ENCODE measurements at regions not wholly inside any gene's neighbourhood (a gene's known extent, or its start where the extent isn't known, plus 50 kb on each side); places are given as distances from the start of the nearest gene placed in this dataset.
A peak's percentile ranks its signal among the peaks of the same experiment; 100 is the strongest.

- Mint-ChIP-seq H3K9me3 (no peaks in the 10 kb centered on the region), H3K4me1 (peaks cover 15% of the 10 kb centered on the region), H3K27me3 (peaks cover 24% of the 10 kb centered on the region), H3K27ac (no peak overlapping the region), H3K4me3 (no peak overlapping the region), H3K36me3 (ENCODE audit: low read depth) (no peaks in the 10 kb centered on the region)
- DNase-seq: no peak
- ChIA-PET POLR2A (no interaction called here), CTCF (interaction anchor here (0.6 to 0.8 kb wide), 2 partner anchors 44 to 454 kb away, joined by 5 read pairs; no protein-coding TSS in a partner anchor)
These were observed 91.9 kb upstream of the PRKCQ start for GRCh38 chr10:6671976-6672375.

GRCh38 chr10:6669269-6669859 is 89.3 kb upstream of the PRKCQ start:
- H3K27ac Mint-ChIP-seq: no peak overlapping the region
- H3K9me3 Mint-ChIP-seq: no peaks in the 10 kb centered on the region
- H3K36me3 Mint-ChIP-seq (ENCODE audit: low read depth): no peaks in the 10 kb centered on the region
- H3K4me3 Mint-ChIP-seq: no peak overlapping the region
- ChIA-PET POLR2A (no interaction called here), CTCF (interaction anchor here (1.5 to 1.8 kb wide), 2 partner anchors 17 to 68 kb away, joined by 3 to 6 read pairs; no protein-coding TSS in a partner anchor)
- H3K4me1 Mint-ChIP-seq: peaks cover 29% of the 10 kb centered on the region
- peaks cover 14% of the 10 kb centered on the region for H3K27me3 Mint-ChIP-seq
- DNase-seq: peak; percentile 51

- ChIA-PET POLR2A (no interaction called here), CTCF (interaction anchor here (1.0 to 2.6 kb wide), 12 partner anchors 20 to 258 kb away, joined by 3 to 12 read pairs (median 6); no protein-coding TSS in a partner anchor)
- no peaks in the 10 kb centered on the region for H3K9me3 Mint-ChIP-seq
- peaks cover 7% of the 10 kb centered on the region for H3K27me3 Mint-ChIP-seq
- no peaks in the 10 kb centered on the region for H3K36me3 Mint-ChIP-seq (ENCODE audit: low read depth)
- DNase-seq: peak; percentile 58
- peaks cover 27% of the 10 kb centered on the region for H3K4me1 Mint-ChIP-seq
- H3K4me3 Mint-ChIP-seq: no peak overlapping the region
- H3K27ac Mint-ChIP-seq: no peak overlapping the region
These were observed 87.7 kb upstream of the PRKCQ start for GRCh38 chr10:6667679-6668270.

GRCh38 chr10:6667150-6667549 is 87.1 kb upstream of the PRKCQ start:
- no peak overlapping the region for H3K4me3 Mint-ChIP-seq
- ChIA-PET CTCF (interaction anchor here (1.0 to 2.6 kb wide), 13 partner anchors 19 to 257 kb away, joined by 3 to 12 read pairs (median 5); no protein-coding TSS in a partner anchor), POLR2A (no interaction called here)
- H3K27ac Mint-ChIP-seq: no peak overlapping the region
- H3K36me3 Mint-ChIP-seq (ENCODE audit: low read depth): no peaks in the 10 kb centered on the region
- no peak for DNase-seq
- H3K27me3 Mint-ChIP-seq: peaks cover 5% of the 10 kb centered on the region
- no peaks in the 10 kb centered on the region for H3K9me3 Mint-ChIP-seq
- H3K4me1 Mint-ChIP-seq: peaks cover 27% of the 10 kb centered on the region

GRCh38 chr10:6665847-6666246 is 85.8 kb upstream of the PRKCQ start:
- ChIA-PET CTCF (interaction anchor here (0.5 to 2.6 kb wide), 6 partner anchors 18 to 384 kb away, joined by 3 to 12 read pairs (median 4); no protein-coding TSS in a partner anchor), POLR2A (no interaction called here)
- DNase-seq: peak; percentile 77
- Mint-ChIP-seq H3K27ac (peak overlapping the region; percentile 21), H3K4me1 (peaks cover 27% of the 10 kb centered on the region), H3K4me3 (peak overlapping the region; percentile 17), H3K36me3 (ENCODE audit: low read depth) (no peaks in the 10 kb centered on the region), H3K27me3 (peaks cover 5% of the 10 kb centered on the region), H3K9me3 (no peaks in the 10 kb centered on the region)

- Mint-ChIP-seq H3K27me3 (peaks cover 8% of the 10 kb centered on the region), H3K9me3 (peaks cover 4% of the 10 kb centered on the region), H3K4me1 (peaks cover 13% of the 10 kb centered on the region), H3K27ac (no peak overlapping the region), H3K4me3 (no peak overlapping the region), H3K36me3 (ENCODE audit: low read depth) (no peaks in the 10 kb centered on the region)
- DNase-seq: no peak
- ChIA-PET CTCF (interaction anchor here (1.2 kb wide), 1 partner anchor 13 kb away, joined by 4 read pairs; no protein-coding TSS in a partner anchor), POLR2A (no interaction called here)
These were observed 80.4 kb upstream of the PRKCQ start for GRCh38 chr10:6660460-6660859.

- POLR2A ChIA-PET: no interaction called here
- DNase-seq: no peak
- CTCF ChIA-PET: interaction anchor here (0.9 to 1.2 kb wide), 3 partner anchors 11 to 186 kb away, joined by 3 to 6 read pairs (median 4); no protein-coding TSS in a partner anchor
- H3K27ac Mint-ChIP-seq: peak overlapping the region; percentile 9
- peaks cover 4% of the 10 kb centered on the region for H3K9me3 Mint-ChIP-seq
- peaks cover 15% of the 10 kb centered on the region for H3K4me1 Mint-ChIP-seq
- H3K27me3 Mint-ChIP-seq: peaks cover 8% of the 10 kb centered on the region
- H3K4me3 Mint-ChIP-seq: no peak overlapping the region
- no peaks in the 10 kb centered on the region for H3K36me3 Mint-ChIP-seq (ENCODE audit: low read depth)
These were observed 79.4 kb upstream of the PRKCQ start for GRCh38 chr10:6659451-6659850.

GRCh38 chr10:6657669-6658068 is 77.6 kb upstream of the PRKCQ start:
- Mint-ChIP-seq H3K4me3 (no peak overlapping the region), H3K36me3 (ENCODE audit: low read depth) (no peaks in the 10 kb centered on the region), H3K27me3 (peaks cover 12% of the 10 kb centered on the region), H3K27ac (no peak overlapping the region), H3K4me1 (peaks cover 23% of the 10 kb centered on the region), H3K9me3 (peaks cover 4% of the 10 kb centered on the region)
- ChIA-PET CTCF (interaction anchor here (1.4 to 1.5 kb wide), 2 partner anchors 9 to 10 kb away, joined by 3 to 7 read pairs; no protein-coding TSS in a partner anchor), POLR2A (no interaction called here)
- DNase-seq: no peak

GRCh38 chr10:6657196-6657595 is 77.1 kb upstream of the PRKCQ start:
- no peaks in the 10 kb centered on the region for H3K36me3 Mint-ChIP-seq (ENCODE audit: low read depth)
- peaks cover 4% of the 10 kb centered on the region for H3K9me3 Mint-ChIP-seq
- no peak overlapping the region for H3K4me3 Mint-ChIP-seq
- H3K4me1 Mint-ChIP-seq: peaks cover 23% of the 10 kb centered on the region
- POLR2A ChIA-PET: no interaction called here
- DNase-seq: no peak
- peaks cover 12% of the 10 kb centered on the region for H3K27me3 Mint-ChIP-seq
- CTCF ChIA-PET: interaction anchor here (1.4 to 1.5 kb wide), 2 partner anchors 8 to 9 kb away, joined by 3 to 7 read pairs; no protein-coding TSS in a partner anchor
- H3K27ac Mint-ChIP-seq: no peak overlapping the region

- Mint-ChIP-seq H3K27me3 (peaks cover 12% of the 10 kb centered on the region), H3K9me3 (peaks cover 4% of the 10 kb centered on the region), H3K36me3 (ENCODE audit: low read depth) (no peaks in the 10 kb centered on the region), H3K4me1 (peaks cover 23% of the 10 kb centered on the region), H3K4me3 (no peak overlapping the region), H3K27ac (no peak overlapping the region)
- DNase-seq: no peak
- ChIA-PET CTCF (interaction anchor here (1.1 kb wide), 1 partner anchor 11 kb away, joined by 4 read pairs; no protein-coding TSS in a partner anchor), POLR2A (no interaction called here)
These were observed 74.5 kb upstream of the PRKCQ start for GRCh38 chr10:6654571-6654970.

GRCh38 chr10:6650586-6650985 is 70.5 kb upstream of the PRKCQ start:
- DNase-seq: no peak

GRCh38 chr10:6649903-6650302 is 69.8 kb upstream of the PRKCQ start:
- peaks cover 31% of the 10 kb centered on the region for H3K4me1 Mint-ChIP-seq
- H3K27me3 Mint-ChIP-seq: peaks cover 4% of the 10 kb centered on the region
- no peak overlapping the region for H3K27ac Mint-ChIP-seq
- peaks cover 3% of the 10 kb centered on the region for H3K9me3 Mint-ChIP-seq
- peaks cover 1% of the 10 kb centered on the region for H3K36me3 Mint-ChIP-seq (ENCODE audit: low read depth)
- ChIA-PET POLR2A (no interaction called here), CTCF (no interaction called here)
- no peak for DNase-seq
- no peak overlapping the region for H3K4me3 Mint-ChIP-seq

More at GRCh38 chr10:6650586-6650985, 70.5 kb upstream of the PRKCQ start:
- H3K27ac Mint-ChIP-seq: no peak overlapping the region
- peaks cover 2% of the 10 kb centered on the region for H3K9me3 Mint-ChIP-seq
- ChIA-PET POLR2A (no interaction called here), CTCF (no interaction called here)
- no peak overlapping the region for H3K4me3 Mint-ChIP-seq
- H3K4me1 Mint-ChIP-seq: peaks cover 28% of the 10 kb centered on the region
- H3K36me3 Mint-ChIP-seq (ENCODE audit: low read depth): no peaks in the 10 kb centered on the region
- peaks cover 4% of the 10 kb centered on the region for H3K27me3 Mint-ChIP-seq
